ENCODE measurements at regions not wholly inside any gene's neighbourhood (a gene's known extent, or its start where the extent isn't known, plus 50 kb on each side); places are given as distances from the start of the nearest gene placed in this dataset.

- intact Hi-C loops (cut with DNase I): no loop called here
- no peaks in the 10 kb centered on the region for H3K9me3 ChIP-seq
- no peak overlapping the region for H3K4me3 ChIP-seq
- H3K27ac ChIP-seq: no peak overlapping the region
- no peak for TF ChIP-seq CTCF (IDR thresholded peaks at IDR 0.05)
- no peak for TF ChIP-seq POLR2A (IDR thresholded peaks at IDR 0.05)
- ATAC-seq (no peak), DNase-seq (no peak)
- H3K27me3 ChIP-seq: no peaks in the 10 kb centered on the region
- no peaks in the 10 kb centered on the region for H3K4me1 ChIP-seq
- H3K36me3 ChIP-seq (replicated peaks in 1 of 2; ENCODE audit: insufficient read depth in 1 of 2, low read depth in 2 of 2): no peaks in the 10 kb centered on the region
- WGBS, 2 donors: 91 to 96% methylated on average over 4 of the region's 4 CpGs
Measured at GRCh38 chr10:36764823-36765222, 360.6 kb upstream of the ANKRD30A start.

DNA sequence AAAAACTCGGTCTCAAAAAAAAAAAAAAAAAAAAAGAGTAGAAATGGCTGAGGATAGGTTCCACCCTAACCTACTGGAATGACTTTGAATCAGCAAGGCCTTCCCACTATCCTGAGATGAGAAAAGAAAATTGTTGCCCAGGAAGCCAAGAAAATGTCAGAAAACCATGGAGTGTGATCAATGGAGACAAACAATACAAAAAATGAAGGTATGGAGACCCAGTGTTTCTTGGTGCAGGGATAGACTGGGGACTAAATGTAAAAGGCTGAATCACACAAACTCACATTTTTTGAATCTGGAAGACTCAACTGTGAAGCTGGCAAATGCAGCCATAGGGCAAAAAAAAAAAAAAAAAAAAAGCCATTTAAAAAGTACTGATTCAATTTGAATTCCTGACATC is 364.3 kb upstream of the ANKRD30A start:
- no peak for TF ChIP-seq CTCF (IDR thresholded peaks at IDR 0.05)
- TF ChIP-seq POLR2A (IDR thresholded peaks at IDR 0.05): no peak
- H3K27ac ChIP-seq: no peak overlapping the region
- 62 to 78% methylated on average over 1 of the region's 1 CpG for WGBS, 2 donors
- intact Hi-C loops (cut with DNase I): no loop called here
- H3K4me1 ChIP-seq: no peaks in the 10 kb centered on the region
- H3K36me3 ChIP-seq (replicated peaks in 1 of 2; ENCODE audit: insufficient read depth in 1 of 2, low read depth in 2 of 2): no peaks in the 10 kb centered on the region
- no peak overlapping the region for H3K4me3 ChIP-seq
- H3K9me3 ChIP-seq: no peaks in the 10 kb centered on the region
- ATAC-seq (no peak), DNase-seq (no peak)
- no peaks in the 10 kb centered on the region for H3K27me3 ChIP-seq

- Histone ChIP-seq H3K4me1 (no peaks in the 10 kb centered on the region), H3K27me3 (no peaks in the 10 kb centered on the region), H3K9me3 (no peaks in the 10 kb centered on the region), H3K4me3 (no peak overlapping the region), H3K27ac (no peak overlapping the region), H3K36me3 (replicated peaks in 1 of 2; ENCODE audit: insufficient read depth in 1 of 2, low read depth in 2 of 2) (no peaks in the 10 kb centered on the region)
- DNase-seq (no peak), ATAC-seq (no peak)
- 60 to 64% methylated on average over 3 of the region's 3 CpGs for WGBS, 2 donors
- no peak for TF ChIP-seq POLR2A (IDR thresholded peaks at IDR 0.05)
- no peak for TF ChIP-seq CTCF (IDR thresholded peaks at IDR 0.05)
- intact Hi-C loops (cut with DNase I): no loop called here
Measured at GRCh38 chr10:36759141-36759805, 366.1 kb upstream of the ANKRD30A start.

DNA sequence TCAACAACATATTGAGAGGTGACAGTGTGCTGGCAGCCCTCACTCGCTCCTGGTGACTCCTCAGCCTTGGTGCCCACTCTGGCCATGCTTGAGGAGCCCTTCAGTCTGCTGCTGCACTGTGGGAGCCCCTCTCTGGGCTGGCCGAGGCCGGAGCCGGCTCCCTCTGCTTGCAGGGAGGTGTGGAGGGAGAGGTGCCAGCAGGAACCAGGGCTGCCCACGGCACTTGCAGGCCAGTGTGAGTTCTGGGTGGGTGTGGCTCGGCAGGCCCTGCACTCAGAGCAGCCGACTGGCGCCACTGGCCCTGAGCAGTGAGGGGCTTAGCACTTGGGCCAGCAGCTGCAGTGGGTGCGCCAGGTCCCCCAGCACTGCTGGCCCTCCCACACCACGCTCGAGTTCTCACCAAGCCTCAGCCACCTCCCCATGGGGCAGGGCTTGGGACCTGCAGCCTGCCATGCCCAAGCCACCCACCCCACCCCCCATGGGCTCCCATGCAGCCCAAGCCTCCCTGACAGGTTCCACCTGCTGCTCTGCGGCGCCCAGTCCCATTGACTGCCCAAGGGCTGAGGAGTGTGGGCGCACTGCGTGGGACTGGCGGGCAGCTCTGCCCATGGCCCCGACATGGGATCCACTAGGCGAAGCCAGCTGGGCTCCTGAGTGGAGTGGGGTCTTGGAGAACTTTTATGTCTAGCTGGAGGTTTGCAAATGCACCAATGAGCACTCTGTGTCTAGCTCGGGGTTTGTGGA is 377.1 kb upstream of the ANKRD30A start:
- DNase-seq (no peak), ATAC-seq (no peak)
- intact Hi-C loops (cut with DNase I): no loop called here
- H3K27ac ChIP-seq: no peak overlapping the region
- WGBS, 2 donors: 84 to 88% methylated on average over 5 to 19 of the region's 19 CpGs
- H3K4me1 ChIP-seq: no peaks in the 10 kb centered on the region
- H3K4me3 ChIP-seq: no peak overlapping the region
- H3K9me3 ChIP-seq: no peaks in the 10 kb centered on the region
- H3K36me3 ChIP-seq (replicated peaks in 1 of 2; ENCODE audit: insufficient read depth in 1 of 2, low read depth in 2 of 2): no peaks in the 10 kb centered on the region
- TF ChIP-seq POLR2A (IDR thresholded peaks at IDR 0.05) (no peak), CTCF (IDR thresholded peaks at IDR 0.05) (no peak)
- no peaks in the 10 kb centered on the region for H3K27me3 ChIP-seq
